Esophagus muscularis mucosa (tissue), 4 donors: ENCODE measurements at regions not wholly inside any gene's neighbourhood (a gene's known extent, or its start where the extent isn't known, plus 50 kb on each side); places are given as distances from the start of the nearest gene placed in this dataset.
"Not testable (repeated sequence)": the region's sequence is repeated elsewhere in the genome, so short reads cannot be mapped to it uniquely, and the experiment has no call there.

Experiments used
- DNase-seq: peaks from one replicate; pipeline ENCODE4 v3.0.0-alpha.2; 2017; ENCODE audit errors: extremely low spot score
- H3K27ac ChIP-seq, 4 donors: fragments of 200-600 bp; sonication (generic); replicated peaks in 1 of 4; 1 replicate in 3 of 4; 2 replicates in 1 of 4; pipeline ENCODE4 v1.5.1; 2016 to 2019; ENCODE audit warnings: mild to moderate bottlenecking in 1 of 4
- H3K27me3 ChIP-seq, 4 donors: fragments of 200-600 bp; sonication (generic); one replicate each; pipeline versions ENCODE4 v1.5.1 to v1.6.0; 2016 to 2019
- H3K36me3 ChIP-seq, 4 donors: fragments of 200-600 bp; sonication (generic); one replicate each; pipeline ENCODE4 v1.5.1; 2016 to 2019
- H3K4me1 ChIP-seq, 4 donors: fragments of 200-600 bp; sonication (generic); one replicate each; pipeline ENCODE4 v1.5.1; 2016 to 2019
- H3K4me3 ChIP-seq, 4 donors: fragments of 200-600 bp; sonication (generic); 1 replicate in 2 of 4; 2 replicates in 2 of 4; pipeline ENCODE4 v1.5.1; 2016 to 2019; ENCODE audit warnings: mild to moderate bottlenecking in 4 of 4, moderate library complexity in 1 of 4
- H3K9me3 ChIP-seq, 4 donors: fragments of 200-600 bp; sonication (generic); 1 replicate in 3 of 4; 2 replicates in 1 of 4; pipeline ENCODE4 v1.5.1; 2016 to 2019
- CTCF ChIP-seq, 3 experiments: fragments of 200-600 bp in 2 of 3; fragments of 450-650 bp in 1 of 3; sonication (generic) in 2 of 3; IDR thresholded peaks; one replicate each; pipeline ENCODE4 v1.5.1; 2017 to 2019; ENCODE audit warnings: antibody characterized with exemption in 3 of 3, mild to moderate bottlenecking in 2 of 3, moderate library complexity in 1 of 3
- EP300 ChIP-seq: sonication (generic); formaldehyde crosslinking; IDR thresholded peaks from one replicate; pipeline ENCODE4 v1.6.1; 2017; ENCODE audit warnings: antibody characterized with exemption
- POLR2A ChIP-seq: fragments of 450-650 bp; IDR thresholded peaks from one replicate; pipeline ENCODE4 v1.6.1; 2017; ENCODE audit warnings: antibody characterized with exemption, moderate library complexity, mild to moderate bottlenecking, low read depth
- POLR2AphosphoS5 ChIP-seq, 2 donors: sonication (generic); formaldehyde crosslinking; IDR thresholded peaks; one replicate each; pipeline ENCODE4 v1.6.1; 2017; ENCODE audit warnings: antibody characterized with exemption in 2 of 2
- WGBS: methylation state at CpG from one replicate; pipeline ENCODE4 v1.1.5; 2018; 5-methylcytosine and 5-hydroxymethylcytosine counted together
- intact Hi-C: fragments of 100-400 bp; cut with DNase I; formaldehyde crosslinking; loops from one replicate; pipeline ENCODE4 v1.15.1; 2023

DNA sequence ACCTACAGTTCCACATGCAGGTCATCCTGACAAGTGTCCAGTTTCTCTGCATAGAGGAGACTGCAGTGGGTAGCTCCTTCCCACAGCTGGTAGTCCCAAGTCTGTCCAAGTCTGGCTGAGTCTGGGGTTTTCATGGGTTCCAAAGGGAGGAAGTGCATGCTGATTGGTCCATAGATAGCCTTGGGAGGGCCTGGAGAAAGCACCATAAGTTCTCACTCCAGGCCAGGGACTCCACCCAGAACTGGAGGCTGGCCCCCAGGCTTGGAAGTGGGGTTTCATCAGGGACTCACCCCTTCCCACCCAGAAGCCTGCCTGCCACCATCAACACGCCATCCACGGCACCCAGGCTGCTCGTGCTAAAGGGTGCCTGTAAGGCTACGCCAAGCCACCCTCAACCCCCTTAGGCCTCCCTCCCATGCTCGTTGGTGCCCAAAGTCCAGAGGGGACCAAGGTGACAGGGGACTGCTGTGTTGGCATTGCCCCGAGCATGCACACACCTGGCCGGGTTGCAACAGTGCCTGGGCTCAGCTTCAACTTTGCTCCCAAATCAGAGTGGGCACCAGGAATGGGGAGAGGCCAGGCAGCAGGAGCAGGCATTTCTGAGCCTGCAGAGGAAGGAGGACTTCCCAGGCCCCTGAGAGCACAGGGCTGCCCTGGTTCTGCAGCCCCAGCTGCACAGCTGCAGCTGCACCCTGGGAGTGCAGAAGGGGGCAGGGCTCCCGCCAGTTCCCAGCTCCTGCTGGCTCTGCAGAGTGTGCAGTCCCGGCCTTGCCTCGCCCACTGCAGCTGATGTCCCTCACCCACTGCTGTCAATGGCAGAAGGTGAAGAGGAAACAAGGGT, 116.5 kb upstream of the MAP2 start:
- no peak overlapping the region for H3K4me3 ChIP-seq
- H3K36me3 ChIP-seq: no peaks in the 10 kb centered on the region
- WGBS: 70% methylated on average over 7 of the region's 10 CpGs
- intact Hi-C loops: no loop called here
- no peak for TF ChIP-seq POLR2AphosphoS5 (IDR thresholded peaks at IDR 0.05)
- no peak for TF ChIP-seq EP300
- no peak for TF ChIP-seq CTCF (IDR thresholded peaks at IDR 0.05)
- no peak for TF ChIP-seq POLR2A
- no peaks in the 10 kb centered on the region for H3K4me1 ChIP-seq
- H3K27me3 ChIP-seq: peaks cover 0 to 11% (median 0%) of the 10 kb centered on the region in 4 donors
- H3K27ac ChIP-seq: no peak overlapping the region
- H3K9me3 ChIP-seq: no peaks in the 10 kb centered on the region
- no peak for DNase-seq

DNA sequence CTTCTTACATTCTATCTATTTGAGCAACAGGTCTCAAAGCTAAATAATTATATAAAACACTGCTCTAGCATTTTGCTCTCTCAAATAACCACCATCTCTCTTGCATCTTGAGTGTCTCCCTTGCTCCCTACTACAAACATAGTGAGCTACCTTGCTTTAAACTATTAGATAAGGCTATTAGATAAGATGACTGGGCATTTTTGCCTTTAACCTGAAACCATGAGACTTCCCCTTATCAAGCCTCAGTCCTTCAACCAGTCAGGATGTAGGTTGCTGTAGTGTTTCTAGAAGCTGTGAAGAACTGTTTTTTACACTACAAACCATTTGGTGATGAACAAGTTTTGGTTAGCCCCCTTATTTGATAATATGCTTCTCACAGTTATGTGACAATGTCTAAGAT, 115.4 kb upstream of the MAP2 start:
- Histone ChIP-seq H3K36me3 (no peaks in the 10 kb centered on the region), H3K27ac (no peak overlapping the region), H3K4me1 (no peaks in the 10 kb centered on the region), H3K4me3 (no peak overlapping the region), H3K27me3 (peaks cover 0 to 11% (median 0%) of the 10 kb centered on the region in 4 donors), H3K9me3 (no peaks in the 10 kb centered on the region)
- TF ChIP-seq CTCF (IDR thresholded peaks at IDR 0.05) (no peak), POLR2AphosphoS5 (IDR thresholded peaks at IDR 0.05) (no peak)
- intact Hi-C loops: no loop called here
- DNase-seq: no peak

DNA sequence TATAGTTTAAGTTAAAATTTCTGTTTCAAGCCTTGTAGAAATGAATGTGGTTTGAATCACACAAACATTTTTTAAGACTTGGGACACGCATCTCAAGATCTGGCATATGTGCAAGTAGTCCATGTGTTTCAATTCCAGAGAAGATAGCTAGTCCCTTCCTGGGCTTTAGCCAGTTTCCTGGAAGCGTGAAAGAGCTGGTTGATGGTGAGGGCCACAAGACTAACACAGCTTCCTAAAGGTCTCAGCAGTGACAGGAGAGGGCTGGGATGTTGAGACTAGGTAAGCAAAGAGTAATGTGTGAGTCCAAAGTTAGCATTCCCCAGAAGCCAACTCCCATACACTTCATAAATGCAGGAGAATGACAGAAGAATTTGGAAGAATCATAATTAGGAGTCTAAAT, 111.9 kb upstream of the MAP2 start:
- Histone ChIP-seq H3K27me3 (peaks cover 0 to 9% (median 0%) of the 10 kb centered on the region in 4 donors), H3K9me3 (no peaks in the 10 kb centered on the region), H3K4me3 (no peak overlapping the region), H3K27ac (no peak overlapping the region), H3K36me3 (no peaks in the 10 kb centered on the region), H3K4me1 (no peaks in the 10 kb centered on the region)
- intact Hi-C loops: no loop called here
- TF ChIP-seq EP300 (no peak), POLR2AphosphoS5 (IDR thresholded peaks at IDR 0.05) (no peak), POLR2A (no peak), CTCF (IDR thresholded peaks at IDR 0.05) (no peak)
- 50% methylated on average over 2 of the region's 2 CpGs for WGBS
- DNase-seq: no peak

DNA sequence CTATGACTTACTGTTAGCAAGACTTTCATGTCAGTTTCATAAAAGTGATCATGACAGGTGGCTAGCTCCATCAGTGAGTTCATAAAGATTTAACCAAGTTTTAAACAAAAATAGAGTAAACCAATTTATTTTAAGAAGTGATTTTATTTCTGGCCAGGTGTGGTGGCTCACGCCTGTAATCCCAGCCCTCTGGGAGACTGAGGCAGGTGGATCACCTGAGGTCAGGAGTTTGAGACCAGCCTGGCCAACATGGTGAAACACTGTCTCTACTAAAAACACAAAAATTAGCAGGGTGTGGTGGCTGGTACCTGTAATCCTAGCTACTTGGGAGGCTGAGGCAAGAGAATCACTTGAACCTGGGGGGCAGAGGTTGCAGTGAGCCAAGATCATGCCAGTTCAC, 111.4 kb upstream of the MAP2 start:
- H3K9me3 ChIP-seq, H3K27me3 ChIP-seq, H3K4me3 ChIP-seq, H3K36me3 ChIP-seq, H3K4me1 ChIP-seq, intact Hi-C loops, H3K27ac ChIP-seq, DNase-seq: not testable (repeated sequence)
- 82% methylated on average over 1 of the region's 1 CpG for WGBS

GRCh38 chr2:209314653-209315052, 109.2 kb upstream of the MAP2 start:
- DNase-seq: no peak
- Histone ChIP-seq H3K27ac (no peak overlapping the region), H3K27me3 (no peaks in the 10 kb centered on the region), H3K9me3 (no peaks in the 10 kb centered on the region), H3K4me1 (no peaks in the 10 kb centered on the region), H3K4me3 (no peak overlapping the region), H3K36me3 (no peaks in the 10 kb centered on the region)
- WGBS: 91% methylated on average over 2 of the region's 2 CpGs
- intact Hi-C loops: no loop called here
- TF ChIP-seq POLR2AphosphoS5 (IDR thresholded peaks at IDR 0.05): no peak
- TF ChIP-seq POLR2A: no peak
- no peak for TF ChIP-seq EP300
- TF ChIP-seq CTCF (IDR thresholded peaks at IDR 0.05): no peak
